ENCODE measurements at regions not wholly inside any gene's neighbourhood (a gene's known extent, or its start where the extent isn't known, plus 50 kb on each side); places are given as distances from the start of the nearest gene placed in this dataset.

DNA sequence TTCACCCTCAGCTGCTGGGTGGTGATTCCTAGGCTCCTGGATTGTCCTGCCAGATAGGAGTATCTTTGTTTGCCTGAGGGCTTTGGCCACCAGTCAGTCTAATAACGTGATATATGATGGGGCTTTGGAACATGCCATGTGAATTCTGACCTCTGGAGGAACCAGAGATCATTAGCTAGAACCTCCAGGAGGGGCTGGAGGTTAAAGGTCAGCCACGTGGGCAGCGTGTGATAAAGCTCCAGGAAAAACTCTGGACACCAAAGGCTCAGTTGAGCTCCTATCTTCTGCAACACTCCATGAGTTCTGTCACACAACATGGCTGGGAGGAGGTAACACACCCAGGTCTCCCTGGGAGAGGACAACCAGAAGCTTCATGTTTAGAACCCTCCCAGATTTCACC is 251.1 kb downstream of the DAD1 start:
- no peak for TF ChIP-seq EZH2 (IDR thresholded peaks at IDR 0.05; ENCODE audit: low read depth)
- TF ChIP-seq, protein P1, sequence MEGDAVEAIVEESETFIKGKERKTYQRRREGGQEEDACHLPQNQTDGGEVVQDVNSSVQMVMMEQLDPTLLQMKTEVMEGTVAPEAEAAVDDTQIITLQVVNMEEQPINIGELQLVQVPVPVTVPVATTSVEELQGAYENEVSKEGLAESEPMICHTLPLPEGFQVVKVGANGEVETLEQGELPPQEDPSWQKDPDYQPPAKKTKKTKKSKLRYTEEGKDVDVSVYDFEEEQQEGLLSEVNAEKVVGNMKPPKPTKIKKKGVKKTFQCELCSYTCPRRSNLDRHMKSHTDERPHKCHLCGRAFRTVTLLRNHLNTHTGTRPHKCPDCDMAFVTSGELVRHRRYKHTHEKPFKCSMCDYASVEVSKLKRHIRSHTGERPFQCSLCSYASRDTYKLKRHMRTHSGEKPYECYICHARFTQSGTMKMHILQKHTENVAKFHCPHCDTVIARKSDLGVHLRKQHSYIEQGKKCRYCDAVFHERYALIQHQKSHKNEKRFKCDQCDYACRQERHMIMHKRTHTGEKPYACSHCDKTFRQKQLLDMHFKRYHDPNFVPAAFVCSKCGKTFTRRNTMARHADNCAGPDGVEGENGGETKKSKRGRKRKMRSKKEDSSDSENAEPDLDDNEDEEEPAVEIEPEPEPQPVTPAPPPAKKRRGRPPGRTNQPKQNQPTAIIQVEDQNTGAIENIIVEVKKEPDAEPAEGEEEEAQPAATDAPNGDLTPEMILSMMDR (conservative IDR thresholded peaks at IDR 0.05) = no peak

Data from PC-9 (cell line).